Epithelial cell of proximal tubule (primary cell): ENCODE measurements at regions not wholly inside any gene's neighbourhood (a gene's known extent, or its start where the extent isn't known, plus 50 kb on each side); places are given as distances from the start of the nearest gene placed in this dataset.
"Not testable (repeated sequence)": the region's sequence is repeated elsewhere in the genome, so short reads cannot be mapped to it uniquely, and the experiment has no call there.

Source experiments
- DNase-seq: peaks from one replicate; pipeline ENCODE4 v3.0.0-alpha.2; 2011; ENCODE audit warnings: low read depth
- H3K4me3 ChIP-seq: 2 replicates; pipeline ENCODE4 v1.5.1; 2011; ENCODE audit warnings: low read depth, mild to moderate bottlenecking, low read length
- TF ChIP-seq, protein P1 (sequence below): conservative IDR thresholded peaks from 2 replicates; pipeline ENCODE4 v1.5.1; 2012; ENCODE audit warnings: low read depth, mild to moderate bottlenecking, low read length

DNA sequence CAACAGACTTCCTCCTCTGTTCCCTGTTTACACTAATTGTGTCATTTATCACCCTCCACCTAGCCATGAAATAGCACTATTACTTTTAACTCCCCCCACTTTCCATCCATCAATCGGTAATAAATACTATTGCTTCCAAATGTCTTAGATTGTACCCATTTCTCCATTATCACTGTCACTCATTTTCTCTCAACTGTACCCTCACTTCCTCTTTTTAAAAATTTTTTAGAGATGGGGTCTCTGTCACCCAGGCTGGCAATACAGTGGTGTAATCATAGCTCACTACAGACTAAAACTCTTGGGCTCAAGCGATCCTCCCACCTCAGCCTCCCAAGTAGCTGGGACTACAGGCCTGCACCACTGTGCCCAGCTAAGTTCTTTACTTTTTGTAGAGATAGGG lies 123.5 kb upstream of the EGR2 start:
- no peak overlapping the region for H3K4me3 ChIP-seq
- DNase-seq, result no peak
- TF ChIP-seq, protein P1, sequence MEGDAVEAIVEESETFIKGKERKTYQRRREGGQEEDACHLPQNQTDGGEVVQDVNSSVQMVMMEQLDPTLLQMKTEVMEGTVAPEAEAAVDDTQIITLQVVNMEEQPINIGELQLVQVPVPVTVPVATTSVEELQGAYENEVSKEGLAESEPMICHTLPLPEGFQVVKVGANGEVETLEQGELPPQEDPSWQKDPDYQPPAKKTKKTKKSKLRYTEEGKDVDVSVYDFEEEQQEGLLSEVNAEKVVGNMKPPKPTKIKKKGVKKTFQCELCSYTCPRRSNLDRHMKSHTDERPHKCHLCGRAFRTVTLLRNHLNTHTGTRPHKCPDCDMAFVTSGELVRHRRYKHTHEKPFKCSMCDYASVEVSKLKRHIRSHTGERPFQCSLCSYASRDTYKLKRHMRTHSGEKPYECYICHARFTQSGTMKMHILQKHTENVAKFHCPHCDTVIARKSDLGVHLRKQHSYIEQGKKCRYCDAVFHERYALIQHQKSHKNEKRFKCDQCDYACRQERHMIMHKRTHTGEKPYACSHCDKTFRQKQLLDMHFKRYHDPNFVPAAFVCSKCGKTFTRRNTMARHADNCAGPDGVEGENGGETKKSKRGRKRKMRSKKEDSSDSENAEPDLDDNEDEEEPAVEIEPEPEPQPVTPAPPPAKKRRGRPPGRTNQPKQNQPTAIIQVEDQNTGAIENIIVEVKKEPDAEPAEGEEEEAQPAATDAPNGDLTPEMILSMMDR, result no peak

- no peak for DNase-seq
- H3K4me3 ChIP-seq, result no peak overlapping the region
- TF ChIP-seq, protein P1, result no peak
Measured at GRCh38 chr10:62938672-62939071, 122.5 kb upstream of the EGR2 start.

- TF ChIP-seq, protein P1, result no peak
- no peak for DNase-seq
- H3K4me3 ChIP-seq, result no peak overlapping the region
Measured at GRCh38 chr10:62937674-62938073, 121.5 kb upstream of the EGR2 start.

GRCh38 chr10:62935022-62935421 lies 118.9 kb upstream of the EGR2 start:
- no peak overlapping the region for H3K4me3 ChIP-seq
- DNase-seq, result no peak
- TF ChIP-seq, protein P1, result no peak

- no peak for DNase-seq
- TF ChIP-seq, protein P1, result no peak
- no peak overlapping the region for H3K4me3 ChIP-seq
Measured at GRCh38 chr10:62934258-62934657, 118.1 kb upstream of the EGR2 start.

DNA sequence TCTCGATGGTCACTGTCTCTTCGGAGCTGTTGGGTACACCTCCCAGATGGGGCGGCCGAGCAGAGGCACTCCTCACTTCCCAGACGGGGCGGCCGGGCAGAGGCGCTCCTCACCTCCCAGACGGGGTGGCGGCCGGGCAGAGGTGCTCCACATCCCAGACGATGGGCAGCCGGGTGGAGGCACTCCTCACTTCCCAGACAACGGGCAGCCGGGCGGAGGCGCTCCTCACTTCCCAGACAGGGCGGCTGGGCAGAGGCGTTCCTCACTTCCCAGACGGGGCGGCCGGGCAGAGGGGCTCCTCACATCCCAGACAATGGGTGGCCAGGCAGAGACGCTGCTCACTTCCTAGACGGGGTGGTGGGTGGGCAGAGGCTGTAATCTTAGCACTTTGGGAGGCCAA lies 112.6 kb upstream of the EGR2 start:
- DNase-seq, H3K4me3 ChIP-seq: not testable (repeated sequence)

GRCh38 chr10:62926407-62926806 lies 110.2 kb upstream of the EGR2 start:
- DNase-seq, result no peak
- H3K4me3 ChIP-seq, result no peak overlapping the region
- TF ChIP-seq, protein P1, result no peak

GRCh38 chr10:62924344-62924748 lies 108.2 kb upstream of the EGR2 start:
- TF ChIP-seq, protein P1, result no peak
- DNase-seq, result no peak
- H3K4me3 ChIP-seq, result peak overlapping the region; percentile 39
